ENCODE measurements at regions not wholly inside any gene's neighbourhood (a gene's known extent, or its start where the extent isn't known, plus 50 kb on each side); places are given as distances from the start of the nearest gene placed in this dataset.

DNA sequence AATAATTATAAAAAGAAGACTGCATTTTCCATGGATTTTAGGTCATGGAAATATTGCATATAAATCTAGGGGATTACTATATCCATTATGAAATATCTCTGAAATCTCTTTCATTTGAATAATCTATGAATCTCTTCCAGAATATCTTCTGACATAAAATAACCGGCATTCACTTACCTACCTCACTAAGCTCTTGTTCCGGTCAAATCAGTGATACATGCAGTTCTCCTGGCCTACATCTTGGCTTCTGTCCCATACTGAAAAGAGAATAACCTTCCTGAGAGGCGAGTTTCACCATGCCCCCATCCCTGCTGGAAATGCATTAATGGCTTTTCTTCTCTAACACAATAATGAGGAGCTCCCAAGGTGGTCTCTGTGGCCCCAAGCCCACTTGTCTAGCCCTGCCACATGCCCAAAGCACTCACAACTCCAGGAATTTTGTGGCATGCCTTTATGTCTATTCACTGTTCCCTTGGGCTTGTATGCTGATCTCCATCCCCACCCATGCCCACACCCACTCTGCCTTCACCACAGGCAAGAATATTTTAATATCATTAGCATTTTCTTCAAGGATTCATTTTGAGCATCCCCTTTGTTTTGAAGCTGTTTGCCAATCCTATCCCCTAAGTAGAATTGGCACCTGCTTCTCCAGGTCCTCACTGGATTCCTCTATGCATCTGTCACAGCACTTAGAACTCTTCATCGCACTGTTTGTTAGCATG lies 401.6 kb downstream of the COG6 start:
- DNase-seq, result no peak

DNA sequence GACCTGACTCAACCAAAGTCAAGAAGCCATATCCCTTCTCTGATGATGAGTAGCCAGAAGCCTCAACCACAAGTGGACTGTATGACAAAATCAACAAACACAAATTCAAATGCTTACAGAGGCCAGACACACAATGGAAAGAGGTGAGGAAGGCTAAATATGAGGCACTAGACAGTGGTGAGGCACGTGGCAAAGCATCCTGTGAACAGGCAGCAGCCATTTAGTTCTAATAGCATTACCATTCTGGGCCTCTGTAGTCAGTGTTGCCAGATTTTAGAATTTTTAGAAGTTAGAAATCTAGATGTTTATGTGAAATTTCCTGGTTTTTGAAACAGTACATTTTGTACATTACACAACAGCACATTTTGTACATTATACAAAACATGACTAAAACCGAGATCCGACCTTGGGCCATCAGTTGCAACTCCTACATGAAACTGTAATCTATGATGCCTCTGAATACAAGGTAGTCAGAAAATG lies 403.3 kb downstream of the COG6 start:
- no peak for DNase-seq

DNA sequence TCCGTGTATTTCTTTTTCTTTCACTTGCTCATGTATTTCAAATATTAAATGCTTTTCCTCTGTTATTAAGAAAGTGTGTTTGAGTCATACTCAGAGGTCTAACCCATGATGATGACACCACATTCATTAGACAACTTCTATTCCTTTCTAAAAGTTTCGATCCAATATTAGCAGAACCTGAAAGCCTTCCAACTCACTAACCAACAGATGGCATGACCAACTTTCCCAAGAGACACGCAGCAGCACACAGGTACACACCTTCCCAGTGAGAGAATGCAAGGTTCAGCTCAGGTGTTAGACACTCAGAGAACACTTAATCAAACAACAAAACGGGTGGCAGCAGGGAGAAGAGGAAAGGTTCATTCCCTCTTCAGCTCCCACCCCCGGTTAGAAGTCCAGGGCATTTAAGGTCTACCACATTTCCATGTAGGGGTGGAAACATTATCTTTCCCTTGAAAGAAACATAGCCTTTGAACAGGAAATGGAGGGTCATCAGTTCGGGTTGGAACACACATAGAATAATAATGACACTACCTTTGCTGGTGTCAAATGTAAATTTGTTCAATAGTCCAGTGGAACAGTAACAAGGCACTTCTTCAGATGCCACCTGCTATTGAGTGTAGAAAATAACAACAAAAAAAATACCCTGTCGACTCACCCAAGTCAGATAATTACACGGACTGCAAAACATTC lies 404.2 kb downstream of the COG6 start:
- no peak for DNase-seq

- peak; percentile 83 for DNase-seq
Observed at GRCh38 chr13:40060296-40061007, 405.0 kb downstream of the COG6 start.

GRCh38 chr13:40061466-40062450 lies 406.3 kb downstream of the COG6 start:
- DNase-seq, result no peak

GRCh38 chr13:40063278-40063698 lies 407.8 kb downstream of the COG6 start:
- DNase-seq, result no peak

DNA sequence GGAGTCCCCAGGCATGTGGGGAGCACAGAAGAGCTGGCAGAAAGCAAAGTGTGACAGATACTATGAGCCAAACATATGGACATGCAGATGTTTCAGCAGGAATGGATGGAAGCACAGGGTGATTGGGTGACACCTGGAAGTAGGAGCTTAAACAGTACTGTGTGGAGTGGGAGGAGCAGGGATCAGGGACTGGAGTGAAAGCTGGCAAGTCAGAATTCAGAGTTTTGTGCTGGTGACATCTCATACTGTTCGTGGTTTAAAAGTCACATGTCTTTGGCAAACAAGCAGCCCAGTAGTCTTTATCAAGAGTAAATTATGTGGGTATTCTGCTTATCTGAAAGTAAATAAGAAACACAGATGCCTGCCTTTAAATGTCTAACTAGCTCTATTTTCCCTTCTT lies 408.2 kb downstream of the COG6 start:
- peak; percentile 73 for DNase-seq

DNA sequence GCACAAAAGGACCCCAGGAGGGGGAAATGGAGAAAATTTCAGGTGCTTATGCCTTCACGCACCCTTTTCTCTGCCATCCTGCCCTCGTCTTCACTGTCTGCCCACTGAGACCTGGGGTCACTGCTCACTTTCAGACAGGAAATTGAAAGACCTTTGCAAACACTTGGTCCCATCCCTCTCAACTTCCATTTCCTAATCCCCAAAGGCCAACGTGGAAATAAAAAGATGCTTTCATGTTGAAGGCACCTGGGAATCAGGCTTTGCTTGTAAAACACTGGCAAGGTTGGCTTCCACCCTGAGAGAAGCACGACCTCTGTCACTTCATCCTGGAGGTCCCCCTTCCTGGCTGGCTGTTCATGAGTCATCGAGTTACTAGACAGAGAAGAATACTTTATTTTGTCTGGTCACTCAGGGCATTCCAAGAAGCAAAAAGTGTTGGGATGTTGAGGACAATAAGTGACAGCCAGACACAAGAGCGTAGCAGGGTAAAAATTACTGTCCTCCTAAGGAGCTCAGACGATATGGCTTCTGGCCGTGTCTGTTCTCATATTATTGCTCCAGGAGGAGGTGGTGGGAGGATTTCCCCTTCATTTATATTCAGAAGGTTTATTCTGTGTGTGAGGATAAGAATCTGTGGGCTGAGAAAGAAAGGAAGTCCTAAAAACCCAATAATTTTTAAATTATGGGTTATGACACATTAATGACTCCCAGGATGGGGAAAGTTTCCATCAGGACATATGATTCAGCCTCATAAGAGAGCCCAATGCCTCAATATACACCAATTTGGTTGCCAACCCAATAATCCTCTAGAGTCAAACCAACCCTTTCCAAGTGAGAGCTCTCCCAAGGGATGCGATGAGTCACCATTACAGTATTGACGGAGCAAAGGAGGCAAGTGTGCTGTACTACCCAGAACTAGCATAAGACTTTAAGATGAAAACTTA lies 409.0 kb downstream of the COG6 start:
- no peak for DNase-seq

DNA sequence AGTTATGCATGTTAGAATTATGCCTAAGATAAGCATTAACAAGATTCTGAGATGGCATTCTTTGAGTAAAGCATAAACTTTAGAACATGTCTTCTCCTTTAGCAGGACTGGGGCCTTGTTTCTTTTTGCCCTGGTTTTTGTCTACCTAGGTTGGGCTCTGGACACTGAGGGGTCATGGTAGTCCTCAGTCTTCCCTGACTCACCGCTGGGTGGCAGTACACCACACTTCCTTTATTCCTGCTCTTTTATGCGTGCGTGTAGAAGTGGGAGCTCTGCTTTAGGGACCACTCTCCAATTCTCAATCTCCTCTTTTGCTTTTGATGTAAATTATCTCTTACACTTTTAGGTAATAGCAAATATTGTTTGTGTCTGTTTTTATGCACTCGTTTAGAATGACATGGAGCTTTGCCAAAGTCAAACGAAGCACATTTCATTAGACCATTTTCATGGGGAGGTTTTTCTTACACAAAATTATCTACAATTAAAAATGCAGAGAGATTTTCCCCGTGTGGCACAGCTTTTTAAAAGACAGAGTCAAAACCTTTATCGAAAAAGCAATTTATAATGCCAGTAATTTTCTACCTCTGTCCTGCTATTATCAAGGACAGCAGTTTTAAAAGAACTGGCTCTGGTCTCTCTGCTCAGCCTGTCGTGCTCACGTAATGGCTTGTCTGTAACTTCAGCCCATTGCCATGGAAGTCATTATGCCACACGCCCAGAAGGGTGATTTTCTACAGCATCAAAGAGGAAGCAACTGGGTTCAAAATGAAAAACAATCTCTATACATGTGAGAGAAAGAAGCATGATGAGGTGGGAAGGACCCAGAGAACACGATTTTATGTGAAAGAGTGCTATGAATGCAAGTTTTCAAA lies 413.9 kb downstream of the COG6 start:
- no peak for DNase-seq

DNA sequence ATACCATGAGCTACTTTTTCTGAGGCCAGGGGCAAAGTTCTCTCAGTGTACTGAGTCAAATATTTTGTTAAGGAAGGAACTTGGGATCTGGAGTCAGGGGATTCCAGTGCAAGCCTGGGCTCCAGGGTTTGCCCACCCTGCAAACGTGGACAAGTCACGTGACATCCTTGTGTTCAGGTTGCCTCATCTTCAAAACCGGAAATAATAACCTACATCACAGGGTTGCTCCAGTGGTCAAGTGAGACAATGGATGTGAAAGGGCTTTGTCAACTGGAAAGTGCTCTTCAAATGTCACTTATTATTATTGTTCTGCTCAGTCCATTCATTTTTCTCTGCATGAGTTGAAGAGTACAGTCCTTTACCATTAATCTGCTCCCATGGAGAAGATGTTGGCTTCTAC lies 414.9 kb downstream of the COG6 start:
- DNase-seq, result no peak

DNA sequence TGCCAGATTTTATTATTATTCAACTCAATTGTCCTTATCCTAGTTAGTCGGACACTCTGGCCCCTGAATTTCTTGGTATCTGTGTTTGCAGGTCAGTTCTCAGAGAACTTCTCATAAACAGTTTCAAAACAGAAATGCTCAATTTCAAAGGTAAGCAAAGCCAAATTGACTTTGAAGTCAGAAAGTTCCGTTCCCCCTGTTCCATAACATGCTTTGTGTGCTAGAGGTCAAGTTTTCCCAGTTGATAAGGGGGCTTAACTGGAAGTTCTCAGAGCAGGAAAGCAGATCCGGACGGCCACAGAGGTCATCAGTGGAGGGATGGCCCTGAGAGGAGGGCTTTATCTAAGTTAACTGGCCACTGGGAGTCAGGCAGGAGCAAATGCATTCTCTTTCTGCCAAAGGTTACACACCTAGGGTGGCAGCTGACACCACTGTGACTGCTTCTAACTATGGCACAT lies 417.2 kb downstream of the COG6 start:
- DNase-seq, result no peak

GRCh38 chr13:40074338-40074737 lies 418.9 kb downstream of the COG6 start:
- DNase-seq, result no peak

DNA sequence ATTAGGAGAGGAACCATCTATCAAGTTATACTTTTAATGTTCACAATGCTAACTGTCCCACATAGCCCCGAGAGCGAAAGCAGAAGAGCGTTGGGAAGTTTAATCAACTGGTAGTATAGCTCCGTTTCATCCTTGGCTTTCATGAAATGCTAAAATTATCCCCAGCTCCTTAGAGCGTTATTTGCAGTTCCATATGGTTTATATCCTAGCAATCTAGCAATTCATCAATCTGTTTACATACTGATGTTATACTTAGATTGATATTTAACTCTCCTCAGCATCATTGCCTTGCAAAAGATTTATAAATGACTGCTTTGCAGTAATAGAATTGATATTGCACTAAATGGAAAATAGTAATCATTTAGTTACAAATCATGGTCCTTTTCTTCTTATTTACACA lies 419.8 kb downstream of the COG6 start:
- no peak for DNase-seq

DNA sequence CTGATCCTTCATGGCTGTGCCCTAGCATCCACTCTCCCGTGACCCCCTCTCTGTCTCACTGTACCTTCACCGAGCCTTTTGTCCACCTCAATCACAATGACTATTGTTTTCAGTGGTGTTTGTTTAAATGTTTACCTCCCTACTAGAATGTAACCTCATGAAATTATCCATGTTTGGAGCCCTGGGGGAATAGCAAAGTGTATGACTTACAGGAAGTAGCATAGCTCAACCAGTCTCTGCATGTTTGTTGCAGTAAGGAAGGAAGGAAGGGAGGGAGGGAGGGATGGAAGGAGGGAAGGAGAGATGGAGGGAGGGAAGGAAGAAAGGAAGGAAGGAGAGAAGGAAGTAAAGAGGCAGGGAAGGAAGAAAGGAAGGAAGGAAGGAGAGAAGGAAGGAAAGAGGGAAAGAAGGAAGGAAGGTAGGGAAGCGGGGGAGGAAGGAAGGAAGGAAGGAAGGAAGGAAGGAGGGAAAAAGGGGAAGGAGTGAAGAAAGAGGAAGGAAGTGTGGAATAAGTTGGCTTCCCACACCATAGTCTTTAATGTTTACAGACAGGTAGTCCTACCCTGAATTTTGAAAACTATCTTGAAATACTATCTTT lies 421.4 kb downstream of the COG6 start:
- DNase-seq, result no peak

- no peak for DNase-seq
Observed at GRCh38 chr13:40077396-40078027, 422.1 kb downstream of the COG6 start.

DNA sequence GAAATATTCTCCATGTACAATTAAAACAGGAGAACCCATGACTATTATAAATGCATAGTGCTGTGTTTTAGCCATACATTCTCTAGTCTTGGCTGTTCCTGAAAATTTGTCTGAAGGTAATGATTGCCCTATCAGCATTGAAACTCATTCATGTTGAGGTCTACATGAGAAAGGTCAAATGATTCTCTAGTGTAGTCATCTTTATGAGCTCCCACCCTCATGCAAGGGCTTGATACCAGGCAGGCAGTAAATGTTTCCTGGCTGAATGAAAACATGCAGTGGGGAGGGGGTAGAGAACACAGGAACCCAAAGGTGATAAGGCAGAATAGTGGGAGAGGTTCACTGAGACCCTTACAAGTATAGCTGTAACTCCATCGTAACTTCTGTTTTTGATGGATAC lies 424.3 kb downstream of the COG6 start:
- no peak for DNase-seq

DNA sequence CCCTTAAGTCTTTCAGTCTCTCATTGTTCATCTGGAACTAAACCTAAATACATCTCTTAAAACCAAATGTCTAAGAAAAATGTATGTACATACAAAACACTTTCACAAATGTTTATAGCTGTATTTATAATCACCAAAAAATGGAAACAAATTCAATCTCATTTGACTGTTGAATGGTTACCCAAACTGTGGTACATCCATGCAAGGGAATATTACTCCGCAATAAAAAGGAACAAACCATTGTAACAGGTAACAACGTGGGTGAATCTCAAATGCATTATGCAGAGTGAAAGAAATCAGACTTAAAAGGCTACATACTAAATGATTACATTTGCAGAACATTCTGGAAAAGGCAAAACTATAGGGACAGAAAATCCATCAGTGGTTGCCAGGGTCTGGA lies 425.2 kb downstream of the COG6 start:
- DNase-seq, result no peak

GRCh38 chr13:40082639-40083038 lies 427.2 kb downstream of the COG6 start:
- no peak for DNase-seq

GRCh38 chr13:40083841-40084240 lies 428.4 kb downstream of the COG6 start:
- DNase-seq, result no peak

Measured in DMS 273 treated with DMSO at 0.1 percent for 48 hours (cell line).